ENCODE measurements at regions not wholly inside any gene's neighbourhood (a gene's known extent, or its start where the extent isn't known, plus 50 kb on each side); places are given as distances from the start of the nearest gene placed in this dataset.

DNA sequence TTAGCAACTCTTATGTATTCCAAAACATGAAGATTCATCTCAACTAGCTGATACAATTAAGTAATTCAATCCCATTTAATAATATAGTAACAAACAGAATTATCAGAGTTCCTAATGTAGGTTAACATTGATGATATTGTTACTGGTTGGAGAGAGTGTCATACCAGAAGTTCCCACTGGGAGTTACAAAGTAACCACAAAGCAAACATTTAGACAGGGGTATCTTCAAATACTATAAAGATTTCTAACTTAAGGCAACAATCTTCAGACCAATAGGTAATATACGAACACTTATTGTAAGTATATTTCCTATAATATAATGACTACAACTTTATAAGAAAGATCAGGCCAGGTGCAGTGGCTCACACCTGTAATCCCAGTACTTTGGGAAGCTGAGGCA is 1372.9 kb upstream of the PIK3C3 start:
- TF ChIP-seq POLR2A (IDR thresholded peaks at IDR 0.05) (no peak), CTCF (IDR thresholded peaks at IDR 0.05) (no peak)
